H1 (cell line): ENCODE measurements at regions not wholly inside any gene's neighbourhood (a gene's known extent, or its start where the extent isn't known, plus 50 kb on each side); places are given as distances from the start of the nearest gene placed in this dataset.
A peak's percentile ranks its signal among the peaks of the same experiment; 100 is the strongest.

Source experiments
- CTCF ChIA-PET: fragments of 300-600 bp; sonication (Branson Sonifier 250); formaldehyde crosslinking; loops from one replicate; lab custom pipeline; 2021; ENCODE audit not compliant: partially characterized antibody; lab: Charles Lee
- POLR2A ChIA-PET: fragments of 300-600 bp; sonication (Branson Sonifier 250); formaldehyde crosslinking; loops from one replicate; lab custom pipeline; 2021; ENCODE audit warnings: inconsistent platforms; ENCODE audit not compliant: partially characterized antibody; lab: Charles Lee
- DNase-seq, 2 experiments: peaks; one replicate each; pipeline versions ENCODE4 v3.0.0 to v3.0.0-alpha.2; 2010 to 2022; ENCODE audit warnings: low spot score in 2 of 2, low read depth in 1 of 2, mixed read lengths in 1 of 2
- FAIRE-seq: peaks from 2 replicates; lab custom pipeline; 2011; peaks lifted over from hg19 to GRCh38; lab: Jason Lieb, UNC
- H2AFZ ChIP-seq: 2 replicates; pipeline ENCODE4 v1.8.1; 2012; ENCODE audit warnings: low read length, inconsistent platforms
- H2AK5ac ChIP-seq: 2 replicates; pipeline ENCODE4 v1.6.1; 2013; ENCODE audit warnings: low read depth, low read length
- H2BK120ac ChIP-seq: replicated peaks from 2 replicates; pipeline ENCODE3; 2013; ENCODE audit warnings: low read depth, low read length, inconsistent platforms
- H2BK12ac ChIP-seq: 2 replicates; pipeline ENCODE4 v1.6.1; 2013; ENCODE audit warnings: low read depth, low read length
- H2BK15ac ChIP-seq: 2 replicates; pipeline ENCODE4 v1.6.1; 2013; ENCODE audit warnings: low read length
- H2BK20ac ChIP-seq: 2 replicates; pipeline ENCODE4 v1.6.1; 2013; ENCODE audit warnings: low read length
- H2BK5ac ChIP-seq: 2 replicates; pipeline ENCODE4 v1.6.1; 2013; ENCODE audit warnings: low read depth, low read length
- H3K14ac ChIP-seq: 2 replicates; pipeline ENCODE4 v1.6.1; 2013; ENCODE audit warnings: inconsistent platforms; ENCODE audit not compliant: insufficient read length
- H3K18ac ChIP-seq: 2 replicates; pipeline ENCODE4 v1.6.1; 2013; ENCODE audit warnings: low read length; ENCODE audit errors: extremely low read depth
- H3K23ac ChIP-seq: 2 replicates; pipeline ENCODE4 v1.6.1; 2013; ENCODE audit warnings: inconsistent platforms; ENCODE audit not compliant: insufficient read length
- H3K23me2 ChIP-seq: 2 replicates; pipeline ENCODE4 v1.6.1; 2013; ENCODE audit warnings: low read depth, low read length
- H3K27ac ChIP-seq: 2 replicates; pipeline ENCODE4 v1.6.1; 2011; ENCODE audit warnings: low read depth, low read length, inconsistent platforms
- H3K27me3 ChIP-seq, 4 experiments: replicated peaks in 1 of 4; 1 replicate in 1 of 4; 2 replicates in 3 of 4; pipeline versions ENCODE4 v1.6.1 to v1.8.1; 2011 to 2013; ENCODE audit warnings: low read length in 3 of 4, mild to moderate bottlenecking in 3 of 4, inconsistent platforms in 2 of 4, mixed read lengths in 2 of 4, moderate library complexity in 1 of 4; ENCODE audit not compliant: control insufficient read depth in 3 of 4, insufficient read depth in 3 of 4; ENCODE audit errors: extremely low read depth in 1 of 4
- H3K36me3 ChIP-seq, 4 experiments: 2 replicates each; pipeline versions ENCODE4 v1.6.1 to v1.8.1; 2011 to 2013; ENCODE audit warnings: mild to moderate bottlenecking in 4 of 4, low read length in 3 of 4, moderate library complexity in 2 of 4, control low read depth in 1 of 4, inconsistent platforms in 1 of 4; ENCODE audit not compliant: insufficient read depth in 4 of 4, control insufficient read depth in 2 of 4
- H3K4ac ChIP-seq: replicated peaks from 2 replicates; pipeline ENCODE3; 2013; ENCODE audit warnings: low read length, low read depth, mixed read lengths, inconsistent platforms; ENCODE audit not compliant: insufficient read length
- H3K4me1 ChIP-seq, 4 experiments: replicated peaks in 1 of 4; 1 replicate in 1 of 4; 2 replicates in 3 of 4; pipeline versions ENCODE4 v1.6.1 to v1.8.1; 2011 to 2013; ENCODE audit warnings: low read length in 3 of 4, inconsistent platforms in 2 of 4, mixed read lengths in 1 of 4; ENCODE audit not compliant: insufficient read depth in 4 of 4, control insufficient read depth in 3 of 4
- H3K4me2 ChIP-seq, 2 experiments: 2 replicates each; pipeline versions ENCODE4 v1.6.1 to v1.8.1; 2011 to 2013; ENCODE audit warnings: low read depth in 2 of 2, low read length in 2 of 2, control low read depth in 1 of 2, inconsistent platforms in 1 of 2, mild to moderate bottlenecking in 1 of 2; ENCODE audit not compliant: insufficient read depth in 1 of 2
- H3K4me3 ChIP-seq, 4 experiments: fragments of 200-600, 300-600 bp in 1 of 4; sonication (generic), shearing (Covaris generic), sonication (Bioruptor Twin) in 1 of 4; 2 replicates each; pipeline versions ENCODE4 v1.5.1 to v1.8.1; 2011 to 2016; ENCODE audit warnings: low read length in 4 of 4, low read depth in 3 of 4, control low read depth in 2 of 4, inconsistent platforms in 2 of 4, mild to moderate bottlenecking in 2 of 4, mixed read lengths in 1 of 4, moderate library complexity in 1 of 4; ENCODE audit not compliant: insufficient read depth in 2 of 4; ENCODE audit errors: extremely low read depth in 1 of 4
- H3K56ac ChIP-seq: replicated peaks from 2 replicates; pipeline ENCODE3; 2013; ENCODE audit warnings: low read depth, mild to moderate bottlenecking, mixed read lengths, low read length, inconsistent platforms; ENCODE audit not compliant: insufficient read length
- H3K79me1 ChIP-seq: 2 replicates; pipeline ENCODE4 v1.6.1; 2013; ENCODE audit warnings: low read depth, low read length, control low read depth
- H3K79me2 ChIP-seq, 2 experiments: 2 replicates each; pipeline versions ENCODE4 v1.6.1 to v1.8.1; 2012 to 2013; ENCODE audit warnings: low read length in 2 of 2, mild to moderate bottlenecking in 2 of 2, inconsistent platforms in 1 of 2; ENCODE audit not compliant: insufficient read depth in 2 of 2, control insufficient read depth in 1 of 2
- H3K9ac ChIP-seq, 4 experiments: replicated peaks in 1 of 4; 1 replicate in 1 of 4; 2 replicates in 3 of 4; pipeline versions ENCODE4 v1.6.1 to v1.8.1; 2011 to 2013; ENCODE audit warnings: low read depth in 3 of 4, low read length in 3 of 4, control low read depth in 2 of 4, mild to moderate bottlenecking in 2 of 4, moderate library complexity in 2 of 4, inconsistent platforms in 1 of 4; ENCODE audit errors: extremely low read depth in 1 of 4
- H3K9me3 ChIP-seq, 2 experiments: 2 replicates each; pipeline versions ENCODE4 v1.6.1 to v1.8.1; 2012 to 2013; ENCODE audit warnings: mild to moderate bottlenecking in 2 of 2, moderate library complexity in 2 of 2, control low read depth in 1 of 2, inconsistent platforms in 1 of 2, low read depth in 1 of 2, low read length in 1 of 2, mixed read lengths in 1 of 2; ENCODE audit not compliant: insufficient read depth in 2 of 2
- H4K20me1 ChIP-seq, 2 experiments: replicated peaks in 1 of 2; 2 replicates each; pipeline versions ENCODE3 to v1.8.1; 2011 to 2013; ENCODE audit warnings: inconsistent platforms in 2 of 2, low read length in 2 of 2, mild to moderate bottlenecking in 1 of 2; ENCODE audit not compliant: insufficient read depth in 2 of 2, control insufficient read depth in 1 of 2
- H4K5ac ChIP-seq: 2 replicates; pipeline ENCODE4 v1.6.1; 2013; ENCODE audit warnings: low read length, low read depth, mixed read lengths, inconsistent platforms; ENCODE audit not compliant: insufficient read length
- H4K8ac ChIP-seq: 2 replicates; pipeline ENCODE4 v1.8.0; 2013; ENCODE audit warnings: mild to moderate bottlenecking, moderate library complexity, low read length, inconsistent platforms; ENCODE audit not compliant: insufficient read depth; ENCODE audit errors: extremely low read depth
- H4K91ac ChIP-seq: replicated peaks from 2 replicates; pipeline ENCODE3; 2013; ENCODE audit warnings: low read length, mixed read lengths, inconsistent platforms; ENCODE audit not compliant: insufficient read length
- BACH1 ChIP-seq: IDR thresholded peaks from 2 replicates; pipeline ENCODE4 v1.6.1; 2012; ENCODE audit warnings: low read length, improper control_type of control experiment
- BCL11A ChIP-seq, 2 experiments: IDR thresholded peaks; one replicate each; pipeline ENCODE4 v1.6.1; 2011; ENCODE audit warnings: low read depth in 2 of 2, low read length in 2 of 2, mild to moderate bottlenecking in 2 of 2
- CHD1 ChIP-seq: IDR thresholded peaks from 2 replicates; pipeline ENCODE4 v1.6.1; 2012; ENCODE audit warnings: low read depth, low read length, improper control_type of control experiment
- CTBP2 ChIP-seq: IDR thresholded peaks from 2 replicates; pipeline ENCODE4 v1.7.0; 2011; ENCODE audit warnings: borderline replicate concordance, mild to moderate bottlenecking, moderate library complexity, mixed read lengths, low read length; ENCODE audit not compliant: insufficient read depth, insufficient read length
- HDAC6 ChIP-seq: IDR thresholded peaks from one replicate; pipeline ENCODE4 v1.7.1; 2012; ENCODE audit warnings: low read depth, mild to moderate bottlenecking, inconsistent platforms, low read length, moderate library complexity
- JUN ChIP-seq: IDR thresholded peaks from 2 replicates; pipeline ENCODE4 v1.6.1; 2011; ENCODE audit warnings: low read depth, mild to moderate bottlenecking, improper control_type of control experiment, low read length
- RAD21 ChIP-seq, 2 experiments: IDR thresholded peaks in 1 of 2; conservative IDR thresholded peaks in 1 of 2; 2 replicates each; pipeline ENCODE4 v1.6.1; 2011; ENCODE audit warnings: low read depth in 2 of 2, low read length in 2 of 2, improper control_type of control experiment in 1 of 2, inconsistent platforms in 1 of 2, mild to moderate bottlenecking in 1 of 2, moderate library complexity in 1 of 2
- RXRA ChIP-seq: IDR thresholded peaks from 2 replicates; pipeline ENCODE4 v1.6.1; 2011; ENCODE audit warnings: low read depth, mild to moderate bottlenecking, low read length, moderate library complexity; ENCODE audit not compliant: insufficient read depth
- SP1 ChIP-seq: IDR thresholded peaks from 2 replicates; pipeline ENCODE4 v1.6.1; 2011; ENCODE audit warnings: low read depth, low read length
- TAF1 ChIP-seq: IDR thresholded peaks from 2 replicates; pipeline ENCODE4 v1.6.1; 2011; ENCODE audit warnings: mild to moderate bottlenecking, low read depth, low read length
- TAF7 ChIP-seq: optimal IDR thresholded peaks from 2 replicates; pipeline ENCODE3; 2011; ENCODE audit warnings: low read depth, mild to moderate bottlenecking, inconsistent platforms, low read length, moderate library complexity, borderline replicate concordance
- WGBS, 2 experiments: shearing (Covaris generic) in 1 of 2; methylation state at CpG; one replicate each; pipeline versions ENCODE4 v1.1.6 to v1.1.7; 2013 to 2015; ENCODE audit warnings: low lambda C conversion rate in 2 of 2, mixed read lengths in 2 of 2, inconsistent platforms in 1 of 2, low coverage in 1 of 2, missing lambda C conversion rate in 1 of 2; ENCODE audit not compliant: insufficient replicate concordance in 2 of 2, insufficient coverage in 1 of 2, insufficient read length in 1 of 2; ENCODE audit errors: extremely low coverage in 1 of 2, missing lambda C conversion rate in 1 of 2; 5-methylcytosine and 5-hydroxymethylcytosine counted together
- TF ChIP-seq, protein P1 (sequence below): IDR thresholded peaks from 2 replicates; pipeline ENCODE4 v1.6.1; 2012; ENCODE audit warnings: inconsistent platforms

DNA sequence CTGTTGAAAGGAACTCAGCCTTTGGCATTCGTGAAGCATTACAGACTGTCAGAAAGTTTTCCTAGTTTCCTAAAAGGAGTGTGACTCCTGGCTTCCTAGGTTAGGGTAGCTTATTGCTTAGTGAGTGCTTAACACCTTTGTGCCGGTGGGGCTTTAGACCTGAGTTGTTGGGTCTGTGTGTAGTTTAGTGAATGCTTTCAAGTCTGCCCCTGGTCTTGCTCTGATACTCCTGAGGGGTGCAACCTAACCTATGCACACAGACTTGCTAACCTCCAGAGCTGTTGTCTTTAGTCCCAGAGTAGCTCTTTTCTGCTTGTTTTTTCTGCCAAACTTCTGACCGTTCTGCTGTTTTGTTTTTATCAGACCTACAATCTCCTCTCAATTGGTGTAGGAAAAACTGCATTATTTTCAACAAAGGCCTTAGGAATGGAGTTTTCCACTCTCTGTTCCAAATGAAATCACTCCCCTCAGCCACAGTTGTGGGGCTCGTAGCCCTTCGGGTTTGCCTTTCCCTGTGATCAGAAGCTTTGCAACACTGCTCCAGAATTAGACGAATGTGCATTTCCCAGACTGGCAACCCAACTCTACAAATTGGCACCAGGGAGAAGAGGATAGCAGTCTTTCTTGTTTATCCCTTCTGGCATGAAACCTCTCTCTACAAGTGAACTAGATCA, 1399.1 kb upstream of the PCDH7 start:
- Histone ChIP-seq H3K14ac (no peak overlapping the region), H3K27ac (no peak overlapping the region), H2BK5ac (no peak overlapping the region), H3K79me2 (no peaks in the 10 kb centered on the region), H2BK12ac (no peak overlapping the region), H2AFZ (peak overlapping the region; percentile 85), H3K9ac (no peak overlapping the region), H2BK20ac (no peak overlapping the region), H3K4me3 (no peak overlapping the region), H2BK15ac (no peak overlapping the region), H4K91ac (no peak overlapping the region), H3K4me2 (no peak overlapping the region), H3K23ac (no peak overlapping the region), H3K4me1 (no peaks in the 10 kb centered on the region), H3K23me2 (no peaks in the 10 kb centered on the region), H3K18ac (no peak overlapping the region), H3K56ac (no peak overlapping the region), H3K79me1 (no peaks in the 10 kb centered on the region), H2AK5ac (no peak overlapping the region), H2BK120ac (no peak overlapping the region), H3K27me3 (no peaks in the 10 kb centered on the region), H4K5ac (no peak overlapping the region), H4K20me1 (no peaks in the 10 kb centered on the region), H3K4ac (no peak overlapping the region), H4K8ac (no peak overlapping the region), H3K36me3 (no peaks in the 10 kb centered on the region), H3K9me3 (no peaks in the 10 kb centered on the region; a peak in 1 of 4 replicates)
- TF ChIP-seq TAF1 (no peak), CTBP2 (no peak), HDAC6 (no peak), RAD21 (IDR thresholded peaks at IDR 0.05 in 1 of 2, conservative IDR thresholded peaks at IDR 0.05 in 1 of 2; ENCODE audit: low read depth in 2 of 2, low read length in 2 of 2) (no peak), RXRA (no peak), JUN (no peak), BACH1 (no peak), SP1 (no peak), CHD1 (no peak), TAF7 (no peak), BCL11A (IDR thresholded peaks at IDR 0.05; ENCODE audit: low read depth in 2 of 2, low read length in 2 of 2) (no peak)
- TF ChIP-seq, protein P1, sequence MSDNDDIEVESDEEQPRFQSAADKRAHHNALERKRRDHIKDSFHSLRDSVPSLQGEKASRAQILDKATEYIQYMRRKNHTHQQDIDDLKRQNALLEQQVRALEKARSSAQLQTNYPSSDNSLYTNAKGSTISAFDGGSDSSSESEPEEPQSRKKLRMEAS: no peak
- POLR2A ChIA-PET: no interaction called here
- no peak for DNase-seq
- WGBS, 2 experiments: 89% methylated on average over 6 of the region's 6 CpGs; no CpG with 5 or more reads in 1 of the 2 experiments
- CTCF ChIA-PET: interaction anchor here (0.6 kb wide), 1 partner anchor 90 kb away, joined by 3 read pairs; no protein-coding TSS in a partner anchor
- no peak for FAIRE-seq
